IMR-90 (cell line): ENCODE measurements at regions not wholly inside any gene's neighbourhood (a gene's known extent, or its start where the extent isn't known, plus 50 kb on each side); places are given as distances from the start of the nearest gene placed in this dataset.

Experiments used
- ATAC-seq: fragments of 200-7000 bp; cut with Tn5 transposase; 2 replicates; pipeline ENCODE4 v1.9.1; 2020; ENCODE audit warnings: low read depth, mild to moderate bottlenecking, moderate library complexity
- BruUV-seq: library from RNA; stranded (reverse); fragments of 400-500 nt; replicated peaks from 2 replicates; lab custom pipeline; 2021; lab: Mats Ljungman, UMichigan
- CTCF ChIA-PET: fragments of 300-600 bp; formaldehyde crosslinking; extraction: SDS; loops from one replicate; lab custom pipeline; 2021; ENCODE audit warnings: antibody characterized with exemption; lab: Yijun Ruan, JAX
- POLR2A ChIA-PET: fragments of 300-600 bp; sonication (Branson Sonifier 250); formaldehyde crosslinking; loops from one replicate; lab custom pipeline; 2022; ENCODE audit warnings: antibody characterized with exemption; ENCODE audit not compliant: unreplicated experiment; lab: Charles Lee
- DNase-seq: peaks from one replicate; pipeline ENCODE4 v3.0.0; 2013
- H2AFZ ChIP-seq: replicated peaks from 2 replicates; pipeline ENCODE3; 2013; ENCODE audit warnings: low read length, mild to moderate bottlenecking; ENCODE audit not compliant: poor library complexity
- H2AK5ac ChIP-seq: 2 replicates; pipeline ENCODE4 v1.6.1; 2013; ENCODE audit warnings: low read depth, low read length, inconsistent platforms
- H2AK9ac ChIP-seq: replicated peaks from 2 replicates; pipeline ENCODE3; 2013; ENCODE audit warnings: mild to moderate bottlenecking, low read depth, low read length, moderate library complexity; ENCODE audit not compliant: poor library complexity
- H2BK120ac ChIP-seq: 2 replicates; pipeline ENCODE4 v1.6.1; 2013; ENCODE audit warnings: low read depth, low read length, inconsistent platforms
- H2BK15ac ChIP-seq: 3 replicates; pipeline ENCODE4 v1.6.1; 2013; ENCODE audit warnings: low read depth, low read length, inconsistent platforms
- H2BK20ac ChIP-seq: 2 replicates; pipeline ENCODE4 v1.6.1; 2013; ENCODE audit warnings: low read depth, mild to moderate bottlenecking, inconsistent platforms, low read length, moderate library complexity
- H2BK5ac ChIP-seq: 2 replicates; pipeline ENCODE4 v1.6.1; 2013; ENCODE audit warnings: mild to moderate bottlenecking, low read depth, low read length, inconsistent platforms; ENCODE audit not compliant: poor library complexity, severe bottlenecking
- H3K14ac ChIP-seq: replicated peaks from 2 replicates; pipeline ENCODE4 v1.6.1; 2013; ENCODE audit warnings: low read depth, low read length, inconsistent platforms
- H3K18ac ChIP-seq: 2 replicates; pipeline ENCODE4 v1.6.1; 2013; ENCODE audit warnings: low read depth, low read length, control low read depth
- H3K23ac ChIP-seq: 2 replicates; pipeline ENCODE4 v1.6.1; 2013; ENCODE audit warnings: low read depth, low read length, inconsistent platforms
- H3K27ac ChIP-seq: 2 replicates; pipeline ENCODE4 v1.5.1; 2013; ENCODE audit warnings: mild to moderate bottlenecking, control low read depth, low read length; ENCODE audit not compliant: insufficient read depth
- H3K27me3 ChIP-seq: 2 replicates; pipeline ENCODE4 v1.6.1; 2013; ENCODE audit warnings: low read length; ENCODE audit not compliant: control insufficient read depth, insufficient read depth
- H3K36me3 ChIP-seq: 2 replicates; pipeline ENCODE4 v1.6.1; 2013; ENCODE audit warnings: low read length, mixed read lengths; ENCODE audit not compliant: control insufficient read depth, insufficient read depth
- H3K4ac ChIP-seq: 2 replicates; pipeline ENCODE4 v1.6.1; 2013; ENCODE audit warnings: low read depth, low read length, inconsistent platforms
- H3K4me1 ChIP-seq: 2 replicates; pipeline ENCODE4 v1.6.1; 2013; ENCODE audit warnings: low read length, mixed read lengths; ENCODE audit not compliant: control insufficient read depth, insufficient read depth
- H3K4me2 ChIP-seq: 2 replicates; pipeline ENCODE4 v1.6.1; 2013; ENCODE audit warnings: low read depth, mild to moderate bottlenecking, control low read depth, low read length, moderate library complexity
- H3K4me3 ChIP-seq: 2 replicates; pipeline ENCODE4 v1.5.1; 2013; ENCODE audit warnings: low read depth, mild to moderate bottlenecking, control low read depth, low read length, moderate library complexity; ENCODE audit not compliant: insufficient read depth
- H3K56ac ChIP-seq: 2 replicates; pipeline ENCODE4 v1.6.1; 2013; ENCODE audit warnings: low read length, inconsistent platforms; ENCODE audit not compliant: insufficient read depth; ENCODE audit errors: extremely low read depth
- H3K79me1 ChIP-seq, 2 experiments: 2 replicates each; pipeline ENCODE4 v1.6.1; 2013; ENCODE audit warnings: low read length in 2 of 2, inconsistent platforms in 1 of 2, low read depth in 1 of 2
- H3K9ac ChIP-seq: 2 replicates; pipeline ENCODE4 v1.6.1; 2013; ENCODE audit warnings: low read depth, low read length, control low read depth
- H3K9me1 ChIP-seq: 2 replicates; pipeline ENCODE4 v1.6.1; 2013; ENCODE audit warnings: low read length, inconsistent platforms; ENCODE audit not compliant: insufficient read depth
- H3K9me3 ChIP-seq: 2 replicates; pipeline ENCODE4 v1.6.1; 2013; ENCODE audit warnings: low read length; ENCODE audit not compliant: control insufficient read depth, insufficient read depth
- H4K20me1 ChIP-seq: 2 replicates; pipeline ENCODE4 v1.6.1; 2013; ENCODE audit warnings: low read length, inconsistent platforms; ENCODE audit not compliant: insufficient read depth
- H4K5ac ChIP-seq: 2 replicates; pipeline ENCODE4 v1.6.1; 2013; ENCODE audit warnings: mild to moderate bottlenecking, low read depth, low read length, control low read depth
- H4K8ac ChIP-seq, 2 experiments: 2 replicates each; pipeline ENCODE4 v1.6.1; 2013; ENCODE audit warnings: low read depth in 2 of 2, low read length in 2 of 2, control low read depth in 1 of 2, inconsistent platforms in 1 of 2
- H4K91ac ChIP-seq: 2 replicates; pipeline ENCODE4 v1.6.1; 2013; ENCODE audit warnings: low read depth, low read length, inconsistent platforms; ENCODE audit not compliant: insufficient read depth
- BHLHE40 ChIP-seq: fragments of 150-350 bp; IDR thresholded peaks from 2 replicates; pipeline ENCODE4 v1.6.1; 2016; ENCODE audit warnings: mild to moderate bottlenecking, low read depth, low read length
- CEBPB ChIP-seq: IDR thresholded peaks from 2 replicates; pipeline ENCODE4 v1.6.1; 2012; ENCODE audit warnings: low read depth, low read length, improper control_type of control experiment
- CHD1 ChIP-seq: IDR thresholded peaks from 2 replicates; pipeline ENCODE4 v1.6.1; 2012; ENCODE audit warnings: low read depth, low read length, improper control_type of control experiment
- CTCF ChIP-seq: conservative IDR thresholded peaks from 2 replicates; pipeline ENCODE4 v1.5.1; 2012; ENCODE audit warnings: mild to moderate bottlenecking, low read depth, low read length, improper control_type of control experiment
- ELK1 ChIP-seq: fragments of 150-350 bp; IDR thresholded peaks from 2 replicates; pipeline ENCODE4 v1.6.1; 2016; ENCODE audit warnings: low read depth, mild to moderate bottlenecking, low read length, moderate library complexity, borderline replicate concordance
- FOS ChIP-seq: fragments of 150-350 bp; IDR thresholded peaks from 2 replicates; pipeline ENCODE4 v1.6.1; 2016; ENCODE audit warnings: low read depth, low read length
- MAFK ChIP-seq: IDR thresholded peaks from 2 replicates; pipeline ENCODE4 v1.6.1; 2012; ENCODE audit warnings: low read depth, low read length, improper control_type of control experiment
- MAZ ChIP-seq: IDR thresholded peaks from 2 replicates; pipeline ENCODE4 v1.6.1; 2012; ENCODE audit warnings: low read depth, mild to moderate bottlenecking, low read length, improper control_type of control experiment, moderate library complexity, borderline replicate concordance
- MXI1 ChIP-seq: IDR thresholded peaks from 2 replicates; pipeline ENCODE4 v1.6.1; 2012; ENCODE audit warnings: low read depth, mild to moderate bottlenecking, low read length, moderate library complexity, borderline replicate concordance
- NFE2L2 ChIP-seq: fragments of 150-350 bp; IDR thresholded peaks from 2 replicates; pipeline ENCODE4 v1.6.1; 2016; ENCODE audit warnings: low read depth, mild to moderate bottlenecking, low read length
- POLR2A ChIP-seq: IDR thresholded peaks from 2 replicates; pipeline ENCODE4 v1.6.1; 2012; ENCODE audit warnings: mild to moderate bottlenecking, low read depth, low read length
- RAD21 ChIP-seq: IDR thresholded peaks from 2 replicates; pipeline ENCODE4 v1.6.1; 2012; ENCODE audit warnings: low read length, improper control_type of control experiment
- RCOR1 ChIP-seq: IDR thresholded peaks from 2 replicates; pipeline ENCODE4 v1.6.1; 2012; ENCODE audit warnings: mild to moderate bottlenecking, low read length, improper control_type of control experiment; ENCODE audit not compliant: insufficient replicate concordance
- RFX5 ChIP-seq: IDR thresholded peaks from 2 replicates; pipeline ENCODE4 v1.8.0; 2012; ENCODE audit warnings: low read depth, mild to moderate bottlenecking, low read length, moderate library complexity
- SMC3 ChIP-seq: fragments of 150-350 bp; IDR thresholded peaks from 2 replicates; pipeline ENCODE4 v1.6.1; 2016; ENCODE audit warnings: low read depth, mild to moderate bottlenecking, antibody characterized with exemption, low read length, moderate library complexity
- USF2 ChIP-seq: fragments of 150-350 bp; IDR thresholded peaks from 2 replicates; pipeline ENCODE4 v1.6.1; 2017; ENCODE audit warnings: mild to moderate bottlenecking, antibody characterized with exemption, low read length, low read depth
- WGBS, 2 experiments: methylation state at CpG; one replicate each; pipeline versions ENCODE4 v1.1.5 to v1.1.7; 2013; ENCODE audit warnings: missing lambda C conversion rate in 2 of 2; ENCODE audit not compliant: insufficient read length in 1 of 2; ENCODE audit errors: extremely low coverage in 2 of 2; 5-methylcytosine and 5-hydroxymethylcytosine counted together
- dilution Hi-C: fragments of 300-500 bp; cut with HindIII; formaldehyde crosslinking; loops from one replicate; pipeline ENCODE4 v1.14.3; 2018; ENCODE audit warnings: low sequenced_read_pairs; ENCODE audit not compliant: unreplicated experiment
- in situ Hi-C: fragments of 300-500 bp; cut with MboI; formaldehyde crosslinking; loops from 3 replicates; pipeline ENCODE4 v1.14.3; 2019; ENCODE audit warnings: low sequenced_read_pairs, inconsistent platforms, mixed read lengths
- intact Hi-C: fragments of 100-400 bp; cut with micrococcal nuclease; formaldehyde crosslinking; loops from 2 replicates; pipeline ENCODE4 v1.10.0; 2022

- TF ChIP-seq POLR2A, result no peak
- TF ChIP-seq USF2, result no peak
- TF ChIP-seq CEBPB, result no peak
- no peak for TF ChIP-seq FOS
- TF ChIP-seq CTCF, result no peak
- TF ChIP-seq MXI1, result no peak
- TF ChIP-seq BHLHE40, result no peak
- no peak for TF ChIP-seq ELK1
- no peak for TF ChIP-seq CHD1
- no peak for TF ChIP-seq RAD21
- TF ChIP-seq MAFK, result no peak
- TF ChIP-seq NFE2L2, result no peak
- no peak for TF ChIP-seq RFX5
- TF ChIP-seq MAZ, result no peak
- TF ChIP-seq RCOR1, result no peak
- TF ChIP-seq SMC3, result no peak
- Histone ChIP-seq H3K9me3 (no peaks in the 10 kb centered on the region), H3K4me1 (no peaks in the 10 kb centered on the region), H2BK5ac (no peak overlapping the region), H3K79me1 (no peaks in the 10 kb centered on the region), H3K27ac (no peak overlapping the region), H3K36me3 (no peaks in the 10 kb centered on the region), H2AFZ (no peak overlapping the region), H4K20me1 (no peaks in the 10 kb centered on the region), H2BK120ac (no peak overlapping the region), H4K8ac (no peak overlapping the region), H3K23ac (no peak overlapping the region), H3K4me2 (no peak overlapping the region), H3K4me3 (no peak overlapping the region), H2BK20ac (no peak overlapping the region), H2AK5ac (no peak overlapping the region), H2BK15ac (no peak overlapping the region), H4K5ac (no peak overlapping the region), H3K27me3 (no peaks in the 10 kb centered on the region), H3K56ac (no peak overlapping the region), H3K18ac (no peak overlapping the region), H4K91ac (no peak overlapping the region), H3K14ac (no peak overlapping the region), H3K4ac (no peak overlapping the region), H3K9me1 (no peaks in the 10 kb centered on the region), H3K9ac (no peak overlapping the region), H2AK9ac (no peak overlapping the region)
- no CpG with 5 or more reads among the region's 1 CpG for WGBS, 2 experiments
- ChIA-PET CTCF (no interaction called here), POLR2A (interaction anchor here (0.6 kb wide), 1 partner anchor 1069 kb away, joined by 3 read pairs; no protein-coding TSS in a partner anchor)
- in situ Hi-C loops (no loop called here), dilution Hi-C loops (no loop called here), intact Hi-C loops (no loop called here)
- BruUV-seq, result no TSS peak
- DNase-seq (no peak), ATAC-seq (no peak)
Observed at GRCh38 chr2:58739033-58739432, 497.9 kb upstream of the FANCL start.
